HL-60 (cell line): ENCODE measurements at regions not wholly inside any gene's neighbourhood (a gene's known extent, or its start where the extent isn't known, plus 50 kb on each side); places are given as distances from the start of the nearest gene placed in this dataset.

Experiments used
- DNase-seq, 2 experiments: peaks; one replicate each; pipeline ENCODE4 v3.0.0-alpha.2; 2010 to 2020; ENCODE audit warnings: low read depth in 1 of 2, low spot score in 1 of 2
- H3K27ac ChIP-seq: fragments of 250-450 bp; sonication (Bioruptor Pico); replicated peaks from 2 replicates; pipeline ENCODE4 v1.5.1; 2020; ENCODE audit warnings: mild to moderate bottlenecking, moderate library complexity
- H3K27me3 ChIP-seq: fragments of 250-450 bp; sonication (Bioruptor Pico); 2 replicates; pipeline ENCODE4 v1.5.1; 2021; ENCODE audit warnings: mild to moderate bottlenecking, moderate library complexity; ENCODE audit not compliant: insufficient read depth, poor library complexity, severe bottlenecking
- H3K4me3 ChIP-seq: replicated peaks from 2 replicates; pipeline ENCODE4 v1.5.1; 2011; ENCODE audit warnings: mild to moderate bottlenecking, control low read depth, low read length; ENCODE audit not compliant: insufficient read depth
- CTCF ChIP-seq: IDR thresholded peaks from one replicate; pipeline ENCODE4 v1.5.1; 2011; ENCODE audit warnings: low read length, control low read depth, inconsistent platforms; ENCODE audit not compliant: insufficient read depth
- GABPA ChIP-seq: IDR thresholded peaks from 2 replicates; pipeline ENCODE4 v1.6.1; 2012; ENCODE audit warnings: low read depth
- POLR2AphosphoS5 ChIP-seq: IDR thresholded peaks from 2 replicates; pipeline ENCODE4 v1.6.1; 2012; ENCODE audit warnings: low read depth
- REST ChIP-seq: IDR thresholded peaks from 2 replicates; pipeline ENCODE4 v1.6.1; 2012; ENCODE audit warnings: low read depth; ENCODE audit not compliant: insufficient replicate concordance
- SPI1 ChIP-seq: IDR thresholded peaks from 2 replicates; pipeline ENCODE4 v1.6.1; 2012; ENCODE audit warnings: low read depth, mild to moderate bottlenecking, borderline replicate concordance

- Histone ChIP-seq H3K4me3 (no peak overlapping the region), H3K27me3 (no peaks in the 10 kb centered on the region), H3K27ac (no peak overlapping the region)
- TF ChIP-seq SPI1: no peak
- no peak for TF ChIP-seq POLR2AphosphoS5
- no peak for TF ChIP-seq REST
- no peak for TF ChIP-seq GABPA
- no peak for TF ChIP-seq CTCF
- peak; percentile 4 to 13 for DNase-seq
Measured at GRCh38 chr17:72516772-72517399, 396.1 kb downstream of the SOX9 start.

GRCh38 chr17:72517413-72518158 is 396.8 kb downstream of the SOX9 start:
- no peak for TF ChIP-seq CTCF
- TF ChIP-seq POLR2AphosphoS5: no peak
- no peak for TF ChIP-seq SPI1
- DNase-seq: no peak
- no peak overlapping the region for H3K27ac ChIP-seq

GRCh38 chr17:72518159-72518732 is 397.4 kb downstream of the SOX9 start:
- Histone ChIP-seq H3K27ac (no peak overlapping the region), H3K27me3 (no peaks in the 10 kb centered on the region), H3K4me3 (no peak overlapping the region)
- TF ChIP-seq CTCF (no peak), SPI1 (no peak), GABPA (no peak), REST (no peak), POLR2AphosphoS5 (no peak)
- DNase-seq: no peak

More at GRCh38 chr17:72517413-72518158, 396.8 kb downstream of the SOX9 start:
- Histone ChIP-seq H3K27me3 (no peaks in the 10 kb centered on the region), H3K4me3 (no peak overlapping the region)
